MG63 (cell line): ENCODE measurements at regions not wholly inside any gene's neighbourhood (a gene's known extent, or its start where the extent isn't known, plus 50 kb on each side); places are given as distances from the start of the nearest gene placed in this dataset.

ENCODE experiments used
- DNase-seq: peaks from one replicate; pipeline ENCODE4 v3.0.0-alpha.2; 2020
- H3K27me3 ChIP-seq: fragments of 250-450 bp; sonication (Bioruptor Pico); 2 replicates; pipeline ENCODE4 v1.5.1; 2020; ENCODE audit warnings: mild to moderate bottlenecking, moderate library complexity
- H3K36me3 ChIP-seq: fragments of 250-450 bp; sonication (Bioruptor Pico); 2 replicates; pipeline ENCODE4 v1.5.1; 2020; ENCODE audit warnings: mild to moderate bottlenecking, moderate library complexity
- H3K4me3 ChIP-seq: fragments of 250-450 bp; sonication (Bioruptor Pico); 2 replicates; pipeline ENCODE4 v1.5.1; 2020; ENCODE audit warnings: mild to moderate bottlenecking, moderate library complexity
- H3K9me3 ChIP-seq: fragments of 250-450 bp; sonication (Bioruptor Pico); 2 replicates; pipeline ENCODE4 v1.5.1; 2020; ENCODE audit warnings: mild to moderate bottlenecking, moderate library complexity

DNA sequence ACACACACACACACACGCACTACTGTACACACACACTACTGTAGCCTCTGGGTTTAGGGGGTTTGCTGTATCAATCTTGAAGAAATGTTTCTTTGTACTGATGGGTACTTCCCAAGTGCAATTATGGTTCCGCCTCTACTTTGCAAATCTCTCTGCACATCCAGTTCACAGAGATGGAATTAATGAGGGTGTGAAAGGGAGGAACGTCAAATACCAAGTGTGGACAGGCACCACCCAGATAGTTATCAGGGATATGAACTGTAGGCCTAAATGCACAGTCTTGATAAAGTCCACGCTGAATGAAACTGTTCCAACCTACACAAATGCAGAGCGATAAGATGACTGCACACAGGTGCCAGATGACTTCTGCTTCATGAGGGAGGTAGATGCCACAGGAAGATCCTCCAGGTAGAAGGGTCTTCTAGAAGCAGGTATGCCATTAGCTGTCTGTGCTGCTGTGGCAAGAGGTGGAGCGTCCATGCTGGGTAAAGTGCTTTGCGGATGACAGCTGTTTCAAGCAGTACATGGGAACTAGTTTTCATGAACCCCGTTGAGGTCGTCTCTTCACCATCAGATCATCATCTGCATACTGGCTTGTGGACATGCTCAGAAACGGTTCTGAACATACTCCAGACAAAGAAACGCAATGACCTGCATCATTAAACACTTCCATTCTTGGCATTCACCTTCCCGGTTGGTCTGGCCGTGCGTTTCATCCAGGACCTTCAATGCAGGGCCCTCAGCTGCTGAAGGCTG is 314.3 kb upstream of the RTL1 start:
- DNase-seq, result no peak
- Histone ChIP-seq H3K36me3 (no peaks in the 10 kb centered on the region), H3K9me3 (no peaks in the 10 kb centered on the region), H3K27me3 (no peaks in the 10 kb centered on the region), H3K4me3 (no peak overlapping the region)

DNA sequence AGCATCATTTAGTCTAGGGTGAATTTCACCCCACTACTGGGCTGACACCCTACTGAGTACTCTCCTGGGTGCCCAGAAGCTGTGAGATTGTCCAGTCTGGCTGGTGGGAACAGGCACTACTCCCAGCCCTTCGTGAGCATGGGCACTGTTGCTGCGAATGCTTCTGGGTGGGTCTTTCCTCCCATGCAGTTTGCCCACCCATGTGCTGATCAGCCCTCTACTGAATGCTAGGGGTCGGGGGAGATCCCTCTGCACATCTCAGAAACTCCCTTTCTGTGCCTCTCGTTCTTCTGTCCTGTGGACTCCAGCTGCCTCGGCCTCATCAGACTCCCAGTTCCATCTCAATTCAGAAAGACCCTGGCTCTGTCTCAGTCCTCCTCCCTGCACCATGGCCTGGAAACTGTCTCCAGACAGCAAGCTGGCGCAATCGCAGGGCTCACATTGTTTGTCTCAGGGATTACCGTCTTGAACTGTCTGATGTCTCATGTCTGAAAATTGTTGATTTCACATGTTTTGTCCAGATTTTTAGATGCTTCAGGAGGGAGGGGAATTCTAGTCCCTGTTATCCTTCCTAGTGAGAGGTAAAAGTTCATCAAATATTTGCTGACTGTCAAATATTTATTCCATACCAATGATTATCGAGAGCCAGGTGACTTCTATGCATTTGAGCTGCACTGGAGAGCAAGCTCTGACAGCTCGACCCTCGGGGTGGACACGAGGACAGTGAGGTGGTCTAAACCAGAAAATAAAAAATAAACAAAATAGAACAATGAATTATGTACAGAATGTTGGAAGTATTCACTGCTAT is 316.6 kb upstream of the RTL1 start:
- H3K27me3 ChIP-seq, result no peaks in the 10 kb centered on the region
- no peak overlapping the region for H3K4me3 ChIP-seq
- no peak for DNase-seq
- no peaks in the 10 kb centered on the region for H3K36me3 ChIP-seq
- H3K9me3 ChIP-seq, result no peaks in the 10 kb centered on the region

DNA sequence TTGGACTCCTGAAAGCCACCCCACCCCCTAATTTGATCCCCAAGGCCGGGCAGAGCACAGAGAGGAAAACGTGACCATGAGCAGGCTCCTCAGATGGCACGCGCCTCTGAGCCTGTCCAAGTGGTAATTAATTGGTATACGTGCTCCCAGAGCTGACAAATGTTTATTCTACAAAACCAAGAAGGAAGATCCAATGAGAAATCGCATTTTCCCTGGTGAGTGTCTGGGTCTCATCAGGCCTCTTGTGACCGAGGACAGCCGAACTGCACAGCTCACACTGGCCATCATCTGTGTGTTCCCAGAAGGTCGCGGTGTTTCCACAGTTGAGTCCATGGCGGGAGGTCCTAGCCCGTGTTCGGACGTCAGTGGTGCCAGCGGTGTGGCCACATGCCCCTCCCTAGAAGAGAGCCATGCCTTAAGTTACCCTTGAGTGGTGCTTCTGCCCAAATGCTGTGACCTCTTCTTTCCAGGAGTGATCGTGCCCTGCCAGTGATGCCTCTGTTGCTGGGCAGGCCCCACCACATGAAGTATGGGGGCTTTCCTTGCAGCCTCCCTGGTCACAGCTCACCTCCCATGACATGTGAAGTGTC is 317.5 kb upstream of the RTL1 start:
- Histone ChIP-seq H3K36me3 (no peaks in the 10 kb centered on the region), H3K27me3 (no peaks in the 10 kb centered on the region), H3K4me3 (no peak overlapping the region), H3K9me3 (no peaks in the 10 kb centered on the region)
- DNase-seq, result no peak

- no peaks in the 10 kb centered on the region for H3K36me3 ChIP-seq
- no peak for DNase-seq
- no peak overlapping the region for H3K4me3 ChIP-seq
- H3K27me3 ChIP-seq, result no peaks in the 10 kb centered on the region
- H3K9me3 ChIP-seq, result no peaks in the 10 kb centered on the region
These were observed 318.1 kb upstream of the RTL1 start for GRCh38 chr14:101221549-101222160.

GRCh38 chr14:101222362-101223070 is 319.0 kb upstream of the RTL1 start:
- Histone ChIP-seq H3K27me3 (no peaks in the 10 kb centered on the region), H3K4me3 (no peak overlapping the region), H3K36me3 (no peaks in the 10 kb centered on the region), H3K9me3 (no peaks in the 10 kb centered on the region)
- DNase-seq, result no peak

- no peaks in the 10 kb centered on the region for H3K9me3 ChIP-seq
- DNase-seq, result no peak
- no peak overlapping the region for H3K4me3 ChIP-seq
- no peaks in the 10 kb centered on the region for H3K36me3 ChIP-seq
- H3K27me3 ChIP-seq, result no peaks in the 10 kb centered on the region
These were observed 319.6 kb upstream of the RTL1 start for GRCh38 chr14:101223127-101223526.

DNA sequence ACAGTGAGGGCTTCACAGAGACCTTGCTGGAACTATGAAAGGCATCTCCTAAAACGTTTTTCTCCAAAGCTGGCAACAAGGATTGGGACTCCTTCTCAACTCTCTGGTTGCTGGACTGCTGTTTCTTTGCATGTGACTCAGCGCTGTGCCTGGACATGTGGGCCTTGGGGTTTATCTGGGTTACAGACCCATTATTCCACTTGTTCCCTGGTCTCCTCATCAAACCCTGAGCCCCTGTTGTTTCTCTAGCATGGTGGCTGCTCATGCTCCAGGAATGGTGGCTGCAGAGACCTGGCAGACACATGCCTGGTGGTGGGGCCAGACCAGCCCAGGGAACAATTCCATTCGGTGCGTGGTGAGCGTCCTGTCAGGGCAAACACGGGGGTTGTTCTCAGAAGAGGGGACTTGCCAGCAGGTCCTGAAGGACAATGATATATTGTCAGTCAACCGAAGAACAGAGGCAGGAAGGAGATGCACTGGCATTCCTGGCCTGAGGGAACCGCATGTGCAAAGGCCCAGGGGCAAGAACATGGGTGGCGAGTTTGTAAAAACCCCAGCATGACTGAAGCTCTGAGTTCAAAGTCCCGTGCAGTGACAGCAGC is 320.1 kb upstream of the RTL1 start:
- DNase-seq, result no peak
- no peaks in the 10 kb centered on the region for H3K9me3 ChIP-seq
- no peaks in the 10 kb centered on the region for H3K27me3 ChIP-seq
- no peaks in the 10 kb centered on the region for H3K36me3 ChIP-seq
- no peak overlapping the region for H3K4me3 ChIP-seq

DNA sequence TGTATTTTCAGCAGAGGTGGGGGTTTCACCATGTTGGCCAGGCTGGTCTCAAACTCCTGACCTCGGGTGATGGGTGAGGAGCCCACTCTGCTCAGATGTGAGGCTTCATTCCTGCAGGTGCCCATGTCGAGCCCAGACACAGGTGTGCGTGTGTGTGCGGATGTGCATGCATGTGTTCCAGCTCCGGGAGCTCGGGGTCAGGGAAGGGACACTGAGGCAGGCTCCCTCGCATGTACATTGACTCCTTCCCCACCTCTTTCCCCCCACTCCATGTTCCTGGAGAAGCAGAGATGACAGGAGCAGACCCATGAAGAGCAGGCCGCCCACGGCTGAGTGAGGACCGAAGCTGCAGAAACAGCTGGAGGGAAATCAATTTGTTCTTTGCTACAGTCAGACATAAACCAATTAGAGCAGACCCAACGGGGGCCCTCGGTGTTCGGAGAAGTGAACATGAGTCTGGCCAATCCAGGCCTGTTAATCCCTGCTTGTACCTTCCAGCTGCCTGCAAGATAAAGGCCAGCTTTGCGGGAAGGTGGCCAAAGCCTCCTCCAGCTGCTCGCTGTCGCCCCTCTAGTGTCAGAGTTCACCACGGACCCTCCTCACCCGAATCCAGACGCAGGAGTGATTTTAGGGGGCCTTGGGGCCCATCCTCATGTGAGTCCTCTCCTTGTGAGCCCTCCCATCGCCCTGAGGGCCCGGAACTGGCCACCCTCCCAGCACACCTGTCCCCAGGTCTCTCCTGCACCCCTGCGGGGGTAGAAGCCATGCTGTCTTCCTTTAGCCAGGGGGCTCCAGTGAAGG is 321.0 kb upstream of the RTL1 start:
- DNase-seq, result no peak
- H3K9me3 ChIP-seq, result no peaks in the 10 kb centered on the region
- H3K36me3 ChIP-seq, result no peaks in the 10 kb centered on the region
- no peaks in the 10 kb centered on the region for H3K27me3 ChIP-seq
- H3K4me3 ChIP-seq, result no peak overlapping the region

DNA sequence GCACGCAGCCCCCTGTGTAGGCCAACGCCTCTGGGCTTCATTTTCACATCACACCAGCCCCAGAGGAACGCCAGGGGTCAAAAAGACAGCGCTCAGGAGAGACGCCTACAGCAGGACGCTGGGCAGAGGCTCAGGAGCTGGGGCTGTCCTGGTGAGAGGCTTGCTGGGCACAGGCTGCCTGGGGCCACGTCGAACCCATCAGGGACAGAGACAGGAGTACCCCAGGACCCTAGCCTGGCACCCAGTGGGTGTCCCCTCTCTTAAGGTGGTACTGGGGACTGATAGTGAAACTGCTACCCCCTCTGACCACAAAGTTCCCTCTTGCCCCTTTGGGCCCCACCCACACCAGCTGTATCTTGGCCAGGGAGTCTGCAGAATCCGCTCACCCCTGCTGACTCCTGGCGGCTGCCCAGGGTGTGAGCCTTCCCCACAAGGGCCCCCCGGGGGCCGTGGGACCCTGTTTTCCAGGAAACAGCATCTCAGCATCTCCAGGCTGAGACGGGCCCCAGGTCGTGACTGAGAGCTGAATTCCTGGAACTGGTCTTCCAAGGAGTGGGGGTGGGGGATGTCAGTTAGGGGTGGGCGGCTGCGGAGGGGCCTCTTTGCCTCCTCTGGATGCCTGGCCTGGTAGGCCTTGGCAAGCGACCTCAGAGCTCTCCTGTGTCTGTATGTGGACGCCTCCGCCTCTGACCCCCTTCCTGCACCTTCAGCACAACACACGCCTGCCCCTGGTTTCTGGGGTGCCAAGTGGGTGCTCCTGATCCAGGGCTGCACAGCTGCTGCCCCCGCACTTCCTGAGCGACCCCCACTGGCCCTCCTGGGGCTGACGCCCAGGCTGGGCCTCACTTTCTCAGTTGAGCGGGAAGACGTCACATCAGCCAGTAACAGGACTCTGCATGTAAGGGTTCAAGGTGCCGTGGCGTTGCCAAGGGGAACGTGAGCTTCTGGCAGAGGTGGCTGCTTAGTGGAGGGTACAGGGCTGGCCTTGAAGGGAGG is 321.9 kb upstream of the RTL1 start:
- Histone ChIP-seq H3K36me3 (no peaks in the 10 kb centered on the region), H3K27me3 (no peaks in the 10 kb centered on the region), H3K4me3 (no peak overlapping the region), H3K9me3 (no peaks in the 10 kb centered on the region)
- DNase-seq, result no peak

GRCh38 chr14:101226265-101226602 is 322.7 kb upstream of the RTL1 start:
- no peak for DNase-seq
- Histone ChIP-seq H3K36me3 (no peaks in the 10 kb centered on the region), H3K27me3 (no peaks in the 10 kb centered on the region), H3K4me3 (no peak overlapping the region), H3K9me3 (no peaks in the 10 kb centered on the region)

GRCh38 chr14:101226603-101227425 is 323.3 kb upstream of the RTL1 start:
- no peak overlapping the region for H3K4me3 ChIP-seq
- no peaks in the 10 kb centered on the region for H3K27me3 ChIP-seq
- no peaks in the 10 kb centered on the region for H3K9me3 ChIP-seq
- H3K36me3 ChIP-seq, result no peaks in the 10 kb centered on the region
- no peak for DNase-seq

DNA sequence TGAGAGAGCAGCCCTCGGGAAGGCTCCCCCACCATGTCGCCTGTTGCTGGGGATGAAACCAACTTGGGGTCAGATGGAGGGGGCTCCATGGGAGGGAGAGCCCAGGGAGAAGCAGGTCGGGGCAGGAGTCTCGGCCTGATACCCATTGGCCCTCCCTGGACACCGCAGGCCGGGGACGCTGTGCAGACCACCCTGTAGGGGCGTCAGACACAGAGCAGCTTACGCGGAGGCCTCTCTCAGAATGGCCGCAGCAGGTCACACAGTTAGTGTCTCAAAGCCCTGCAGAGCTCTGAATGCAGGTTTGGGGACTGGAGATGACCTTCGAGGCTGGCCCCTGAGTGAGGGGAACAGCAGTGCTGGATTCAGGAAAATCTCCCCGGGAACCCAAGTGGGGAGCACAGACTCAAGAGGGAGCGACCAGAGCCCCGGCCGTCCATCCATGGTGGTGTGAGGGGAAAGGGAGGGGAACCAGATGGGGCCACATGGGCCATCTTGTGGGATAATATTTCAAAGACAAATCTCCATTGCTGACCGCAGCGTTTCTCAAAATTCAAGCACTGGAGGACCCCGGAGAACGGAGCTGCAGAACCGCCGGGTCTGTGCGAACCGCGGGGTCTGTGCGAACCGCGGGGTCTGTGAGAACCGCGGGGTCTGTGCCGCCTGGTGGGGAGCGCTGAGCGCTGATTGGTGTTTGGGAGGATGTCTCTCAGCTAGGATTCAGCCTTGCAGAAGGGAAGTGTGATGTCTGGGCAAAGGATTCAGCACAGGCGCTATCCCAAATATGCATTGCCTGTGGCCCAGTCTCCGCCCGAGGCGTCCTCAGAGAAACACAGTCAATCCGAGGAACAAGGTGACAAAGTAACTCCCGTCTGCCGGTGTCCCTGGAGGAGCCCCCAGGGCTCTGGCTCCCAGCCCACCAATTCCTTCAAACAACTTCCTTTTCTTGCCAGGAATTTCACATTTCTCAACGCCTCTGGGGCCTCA is 324.4 kb upstream of the RTL1 start:
- Histone ChIP-seq H3K27me3 (no peaks in the 10 kb centered on the region), H3K4me3 (no peak overlapping the region), H3K9me3 (no peaks in the 10 kb centered on the region), H3K36me3 (no peaks in the 10 kb centered on the region)
- no peak for DNase-seq

DNA sequence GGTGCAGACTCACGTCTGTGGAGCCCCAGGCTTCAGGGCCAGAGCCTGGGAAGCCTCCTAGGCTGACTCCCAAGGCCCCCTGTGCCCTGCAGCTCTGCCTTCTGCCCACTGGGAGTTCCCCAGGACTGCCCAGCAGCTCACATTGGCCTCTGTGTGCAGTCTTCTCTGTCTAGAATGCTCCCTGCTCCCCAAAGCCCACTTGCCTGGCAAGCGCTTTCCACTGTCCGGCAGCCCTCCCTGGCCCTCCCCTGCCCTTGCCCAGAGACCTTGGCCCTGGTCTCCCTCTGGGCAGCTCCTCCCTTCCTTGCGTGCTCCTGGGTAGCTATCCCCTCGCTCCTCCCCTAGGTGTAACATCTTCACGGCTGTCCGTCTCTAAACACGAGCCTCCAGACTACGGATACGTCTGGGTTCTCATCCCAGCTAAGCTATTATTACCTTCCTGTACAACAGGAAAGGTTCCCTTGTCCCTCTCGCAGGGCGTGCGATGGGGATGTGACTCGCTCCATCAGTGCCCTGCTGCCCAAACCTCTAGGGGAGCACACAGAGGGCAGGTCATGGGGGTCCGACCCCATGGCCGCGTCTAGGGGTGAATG is 325.5 kb upstream of the RTL1 start:
- Histone ChIP-seq H3K9me3 (no peaks in the 10 kb centered on the region), H3K36me3 (no peaks in the 10 kb centered on the region), H3K27me3 (no peaks in the 10 kb centered on the region), H3K4me3 (no peak overlapping the region)
- DNase-seq, result no peak
